ENCODE measurements at regions not wholly inside any gene's neighbourhood (a gene's known extent, or its start where the extent isn't known, plus 50 kb on each side); places are given as distances from the start of the nearest gene placed in this dataset.
A peak's percentile ranks its signal among the peaks of the same experiment; 100 is the strongest.

GRCh38 chr7:41117431-41117830 is 585.5 kb downstream of the INHBA start:
- DNase-seq (ENCODE audit: low read depth in 2 of 3, low spot score in 2 of 3), result no peak

- no peak for DNase-seq (ENCODE audit: low read depth in 2 of 3, low spot score in 2 of 3)
These were observed 586.1 kb downstream of the INHBA start for GRCh38 chr7:41116817-41117216.

GRCh38 chr7:41116337-41116736 is 586.6 kb downstream of the INHBA start:
- DNase-seq (ENCODE audit: low read depth in 2 of 3, low spot score in 2 of 3), result no peak

GRCh38 chr7:41114691-41115090 is 588.2 kb downstream of the INHBA start:
- no peak for DNase-seq (ENCODE audit: low read depth in 2 of 3, low spot score in 2 of 3)

DNA sequence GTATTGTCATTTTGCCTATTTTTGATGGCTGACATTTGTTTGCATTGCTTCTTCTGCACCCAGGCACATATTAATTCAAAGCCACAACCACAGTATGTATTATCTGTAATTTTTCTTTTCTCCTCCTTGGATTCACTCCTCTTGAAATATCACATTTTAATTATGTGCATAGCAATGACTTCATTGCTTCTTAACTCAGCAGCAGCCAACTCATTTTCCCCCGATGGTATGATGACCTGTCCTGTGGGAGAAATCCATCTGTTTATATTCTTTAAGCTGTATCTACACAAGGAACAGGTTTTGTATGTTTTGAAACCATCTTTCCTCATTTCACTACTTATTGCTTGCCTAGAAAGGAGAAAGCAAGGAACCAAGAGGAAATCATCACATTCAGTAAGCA is 588.8 kb downstream of the INHBA start:
- DNase-seq (ENCODE audit: low read depth in 2 of 3, low spot score in 2 of 3), result no peak

DNA sequence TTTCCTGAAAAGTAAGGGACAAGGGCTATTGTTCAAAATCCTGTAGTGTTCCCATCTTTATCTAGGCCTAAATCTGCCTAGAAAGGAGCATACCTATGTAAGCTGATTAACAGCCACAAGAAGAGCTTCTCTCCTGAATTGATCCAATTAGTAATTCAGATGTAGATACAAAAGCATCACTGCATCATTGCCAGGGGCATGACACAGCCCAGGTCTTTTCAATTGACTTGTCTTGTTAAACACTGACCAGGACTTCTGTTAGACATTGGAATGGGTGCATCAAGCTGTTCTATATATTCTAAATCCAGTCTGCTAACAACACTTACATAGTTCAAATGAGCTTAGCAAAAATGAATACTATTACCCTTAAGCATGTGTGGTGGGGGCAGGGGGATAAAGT is 589.2 kb downstream of the INHBA start:
- no peak for DNase-seq (ENCODE audit: low read depth in 2 of 3, low spot score in 2 of 3)

DNA sequence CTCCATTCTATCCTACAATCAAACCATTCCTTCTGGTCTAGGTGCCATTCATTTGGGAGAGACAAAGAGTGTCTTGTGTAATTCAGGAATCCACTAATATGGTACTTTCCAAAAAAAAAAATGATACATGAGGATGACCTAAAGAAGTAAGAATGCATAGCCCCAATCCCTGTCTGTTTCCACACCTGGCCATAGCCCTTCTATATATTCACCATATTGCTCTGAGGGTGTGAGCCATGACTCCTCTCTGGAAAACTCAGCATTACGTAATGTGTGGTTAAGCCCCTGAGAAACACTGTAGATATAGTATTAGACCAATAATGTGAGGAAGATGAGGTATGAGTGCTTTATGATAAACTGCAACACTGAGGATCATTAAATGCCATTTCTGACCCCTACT is 592.7 kb downstream of the INHBA start:
- no peak for DNase-seq (ENCODE audit: low read depth in 2 of 3, low spot score in 2 of 3)

- no peak for DNase-seq (ENCODE audit: low read depth in 2 of 3, low spot score in 2 of 3)
These were observed 594.1 kb downstream of the INHBA start for GRCh38 chr7:41108821-41109220.

DNA sequence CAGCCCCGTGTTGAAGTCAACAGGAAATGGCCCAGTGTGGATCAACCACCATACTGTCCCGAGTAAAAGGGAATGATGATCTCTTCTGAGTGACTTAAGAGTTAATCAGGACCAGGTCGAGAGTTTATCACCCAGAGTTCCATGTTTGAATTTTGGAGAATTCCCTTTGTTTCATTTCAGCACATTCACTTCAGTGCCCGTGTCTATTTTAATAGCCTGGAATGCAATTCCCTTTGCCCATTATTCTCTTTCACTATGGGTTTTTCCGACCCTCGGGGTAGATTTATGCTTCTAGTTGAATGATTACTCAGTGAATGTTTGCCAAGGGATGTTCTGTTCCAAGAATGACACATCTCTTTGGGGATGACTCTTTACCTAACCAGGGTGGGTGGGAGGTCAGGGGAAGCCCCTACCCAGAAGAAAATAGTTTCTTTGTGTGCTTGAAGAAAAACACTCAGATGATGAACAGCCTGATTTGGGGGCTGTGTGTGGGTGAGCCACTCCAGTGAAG is 594.9 kb downstream of the INHBA start:
- no peak for DNase-seq (ENCODE audit: low read depth in 2 of 3, low spot score in 2 of 3)

- no peak for DNase-seq (ENCODE audit: low read depth in 2 of 3, low spot score in 2 of 3)
These were observed 595.5 kb downstream of the INHBA start for GRCh38 chr7:41107330-41107937.

GRCh38 chr7:41104631-41105030 is 598.3 kb downstream of the INHBA start:
- no peak for DNase-seq (ENCODE audit: low read depth in 2 of 3, low spot score in 2 of 3)

DNA sequence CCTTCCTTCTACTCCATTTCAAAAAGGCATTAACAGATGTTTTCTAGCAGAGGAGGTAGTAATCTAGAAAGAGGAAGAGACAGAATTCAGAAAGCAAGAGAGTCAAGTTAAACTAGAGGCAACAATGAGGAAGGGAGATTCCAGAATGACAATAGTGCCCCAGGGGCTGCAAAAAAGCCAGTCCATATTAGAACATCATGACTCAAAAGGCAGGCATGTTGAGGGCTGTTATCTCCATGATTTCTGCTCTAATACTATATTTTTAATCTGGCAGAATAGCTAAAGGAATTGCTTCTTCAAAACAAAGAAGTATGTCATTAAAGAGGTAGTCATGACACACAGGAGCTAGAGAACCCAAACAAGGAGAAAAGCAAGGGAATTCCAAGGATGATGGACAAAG is 599.6 kb downstream of the INHBA start:
- peak in 1 of 3 donors; percentile 2 for DNase-seq (ENCODE audit: low read depth in 2 of 3, low spot score in 2 of 3)

GRCh38 chr7:41098846-41099245 is 604.0 kb downstream of the INHBA start:
- DNase-seq (ENCODE audit: low read depth in 2 of 3, low spot score in 2 of 3), result no peak

- DNase-seq (ENCODE audit: low read depth in 2 of 3, low spot score in 2 of 3), result no peak
These were observed 604.5 kb downstream of the INHBA start for GRCh38 chr7:41098402-41098801.

- no peak for DNase-seq (ENCODE audit: low read depth in 2 of 3, low spot score in 2 of 3)
These were observed 605.4 kb downstream of the INHBA start for GRCh38 chr7:41097501-41097900.

DNA sequence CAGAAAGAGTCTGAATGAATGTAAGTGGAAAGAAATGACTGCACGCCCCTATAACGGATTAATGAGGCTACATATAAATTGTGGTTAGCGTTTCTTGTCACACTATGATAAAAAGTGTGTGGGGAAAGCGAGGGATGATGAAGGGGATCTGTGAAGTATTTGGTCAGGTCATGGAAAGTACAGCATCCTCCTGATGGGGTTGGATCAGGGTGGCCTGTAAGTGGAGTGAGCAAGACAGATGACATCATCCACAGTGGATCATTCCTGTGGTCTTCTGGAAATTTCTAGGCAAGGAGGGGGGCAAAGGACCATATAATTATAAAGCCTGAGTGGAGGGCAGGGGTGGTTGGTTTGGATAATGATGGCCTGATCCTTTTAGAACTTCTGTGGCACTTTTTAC is 606.0 kb downstream of the INHBA start:
- no peak for DNase-seq (ENCODE audit: low read depth in 2 of 3, low spot score in 2 of 3)

DNA sequence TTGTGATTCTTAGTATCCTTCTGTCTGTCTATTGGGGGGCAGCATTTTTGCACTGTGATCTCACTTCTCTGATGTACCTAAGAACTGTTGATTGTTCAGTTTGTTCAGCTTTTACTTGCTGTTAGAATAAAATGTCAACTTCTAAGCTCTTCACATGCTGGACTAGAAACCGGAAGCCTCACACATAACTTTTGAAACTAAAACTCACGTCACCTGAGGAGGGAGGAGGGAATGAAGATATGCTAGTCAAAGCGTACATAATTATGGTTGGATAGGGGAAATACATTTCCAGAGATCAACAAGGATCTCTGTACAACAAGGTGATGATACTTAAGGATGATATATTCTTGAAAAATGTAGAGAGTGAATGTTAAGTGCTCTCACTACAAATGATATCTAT is 609.7 kb downstream of the INHBA start:
- DNase-seq (ENCODE audit: low read depth in 2 of 3, low spot score in 2 of 3), result no peak

- no peak for DNase-seq (ENCODE audit: low read depth in 2 of 3, low spot score in 2 of 3)
These were observed 617.6 kb downstream of the INHBA start for GRCh38 chr7:41085244-41085643.

DNA sequence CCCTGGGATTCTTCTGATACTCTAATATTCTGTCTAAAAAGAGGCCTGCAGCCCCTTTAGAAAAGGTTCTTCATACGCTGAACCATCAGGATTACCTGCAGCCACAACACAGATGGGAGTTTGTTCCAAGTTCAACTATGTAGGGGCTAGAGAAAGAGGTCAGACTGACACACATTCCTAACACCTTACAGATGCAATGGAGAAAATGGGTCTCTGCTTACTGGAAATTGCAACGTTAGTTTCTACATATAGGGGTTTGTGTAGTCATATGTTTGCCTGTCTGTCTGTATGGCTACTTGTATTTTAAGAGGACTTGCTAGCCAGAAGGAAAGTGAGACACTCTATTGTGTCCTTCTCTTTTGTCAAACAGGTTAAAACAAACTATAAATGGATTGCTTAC is 618.5 kb downstream of the INHBA start:
- DNase-seq (ENCODE audit: low read depth in 2 of 3, low spot score in 2 of 3), result no peak

DNA sequence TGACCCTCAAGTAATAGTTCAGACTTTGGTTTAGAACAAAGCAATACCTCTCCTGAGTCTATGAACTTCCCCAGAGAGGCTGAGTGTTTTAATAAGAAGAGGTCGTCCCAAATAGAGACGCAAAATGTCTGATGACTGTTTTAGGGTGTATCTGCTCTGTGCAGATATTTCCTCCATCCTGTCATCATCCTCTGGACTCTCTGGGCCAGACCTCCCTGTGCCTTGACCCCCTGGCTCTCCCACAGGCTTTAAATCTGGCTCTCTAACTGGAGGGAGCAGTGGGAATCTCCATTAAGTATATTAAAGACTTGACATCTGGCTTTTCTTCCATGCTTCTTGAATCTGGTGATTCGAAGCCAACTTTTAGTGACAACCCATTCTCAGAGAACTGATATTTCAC is 633.3 kb downstream of the INHBA start:
- DNase-seq (ENCODE audit: low read depth in 2 of 3, low spot score in 2 of 3), result no peak

- DNase-seq (ENCODE audit: low read depth in 2 of 3, low spot score in 2 of 3), result no peak
These were observed 635.3 kb downstream of the INHBA start for GRCh38 chr7:41067576-41067975.

DNA sequence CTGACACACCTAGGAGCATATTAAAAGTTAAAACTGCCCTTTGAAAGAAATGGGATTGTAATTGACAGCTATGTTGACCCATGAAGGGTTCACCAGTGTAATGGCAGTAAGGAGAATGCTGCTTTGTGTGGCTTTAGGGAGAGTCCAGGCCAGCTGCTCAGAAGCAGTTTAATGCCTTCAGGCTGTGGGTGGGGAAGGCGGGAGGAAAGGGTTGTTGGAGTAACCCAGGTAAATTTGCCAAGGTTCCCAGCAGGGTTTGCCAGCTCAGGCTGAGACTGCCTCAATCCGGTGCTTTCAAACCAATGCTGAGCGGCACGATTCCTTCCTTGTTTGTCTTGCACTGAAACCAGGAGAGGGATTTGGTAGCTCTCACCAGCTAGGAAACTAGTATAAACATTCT is 637.2 kb downstream of the INHBA start:
- no peak for DNase-seq (ENCODE audit: low read depth in 2 of 3, low spot score in 2 of 3)

DNA sequence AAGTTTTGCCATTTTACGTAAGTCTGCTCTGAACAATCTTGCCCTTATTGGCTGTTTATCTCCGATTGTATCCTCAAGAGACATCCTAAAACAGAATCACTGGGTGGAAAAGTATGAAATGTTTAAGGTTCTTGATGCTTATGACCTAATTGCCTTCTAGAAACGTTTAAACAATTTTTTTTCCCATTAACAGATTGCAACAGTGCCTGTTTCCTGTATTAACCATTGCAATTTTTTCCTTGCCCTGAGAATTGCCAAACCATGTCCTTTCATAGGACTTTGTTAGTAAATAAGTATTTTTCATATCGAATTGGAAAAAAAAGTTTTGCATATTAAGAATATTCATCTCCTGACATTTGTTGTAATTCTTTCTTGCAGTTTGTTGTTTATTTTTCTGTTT is 639.8 kb downstream of the INHBA start:
- no peak for DNase-seq (ENCODE audit: low read depth in 2 of 3, low spot score in 2 of 3)

Data from hematopoietic multipotent progenitor cell (in vitro differentiated cells).